Prostate gland (tissue), 2 donors: ENCODE measurements at regions not wholly inside any gene's neighbourhood (a gene's known extent, or its start where the extent isn't known, plus 50 kb on each side); places are given as distances from the start of the nearest gene placed in this dataset.

ENCODE experiments used
- DNase-seq: peaks from one replicate; pipeline ENCODE4 v3.0.0-alpha.2; 2019; ENCODE audit warnings: low spot score
- H3K27ac ChIP-seq, 2 donors: fragments of 200-600 bp; sonication (generic); 2 replicates each; pipeline ENCODE4 v1.5.1; 2017 to 2019
- H3K27me3 ChIP-seq: fragments of 200-600 bp; sonication (generic); replicated peaks from 2 replicates; pipeline ENCODE4 v1.5.1; 2019; ENCODE audit not compliant: insufficient read depth
- H3K36me3 ChIP-seq, 2 donors: fragments of 200-600 bp; sonication (generic); 1 replicate in 1 of 2; 2 replicates in 1 of 2; pipeline versions ENCODE4 v1.5.1 to v1.8.1; 2017 to 2019
- H3K4me1 ChIP-seq: fragments of 200-600 bp; sonication (generic); replicated peaks from 2 replicates; pipeline ENCODE4 v1.5.1; 2019
- H3K4me3 ChIP-seq, 2 donors: fragments of 200-600 bp; sonication (generic); 2 replicates each; pipeline ENCODE4 v1.5.1; 2017 to 2019
- H3K9me3 ChIP-seq: fragments of 200-600 bp; sonication (generic); 2 replicates; pipeline ENCODE4 v1.5.1; 2017
- POLR2A ChIP-seq: fragments of 450-650 bp; IDR thresholded peaks from one replicate; pipeline ENCODE4 v1.6.1; 2016; ENCODE audit warnings: antibody characterized with exemption, mild to moderate bottlenecking
- POLR2AphosphoS5 ChIP-seq: sonication (generic); formaldehyde crosslinking; IDR thresholded peaks from one replicate; pipeline ENCODE4 v1.6.1; 2017; ENCODE audit warnings: antibody characterized with exemption
- WGBS: methylation state at CpG from one replicate; pipeline ENCODE4 v1.1.5; 2018; 5-methylcytosine and 5-hydroxymethylcytosine counted together
- intact Hi-C: fragments of 100-400 bp; cut with DNase I; formaldehyde crosslinking; loops from one replicate; pipeline ENCODE4 v1.14.2; 2022
- TF ChIP-seq, protein P1 (sequence below), 4 experiments: fragments of 200-600 bp in 2 of 4; fragments of 450-650 bp in 2 of 4; sonication (generic) in 2 of 4; IDR thresholded peaks; 1 replicate in 3 of 4; 2 replicates in 1 of 4; pipeline ENCODE4 v1.5.1; 2016 to 2019; ENCODE audit warnings: antibody characterized with exemption in 4 of 4, mild to moderate bottlenecking in 2 of 4, moderate library complexity in 2 of 4

DNA sequence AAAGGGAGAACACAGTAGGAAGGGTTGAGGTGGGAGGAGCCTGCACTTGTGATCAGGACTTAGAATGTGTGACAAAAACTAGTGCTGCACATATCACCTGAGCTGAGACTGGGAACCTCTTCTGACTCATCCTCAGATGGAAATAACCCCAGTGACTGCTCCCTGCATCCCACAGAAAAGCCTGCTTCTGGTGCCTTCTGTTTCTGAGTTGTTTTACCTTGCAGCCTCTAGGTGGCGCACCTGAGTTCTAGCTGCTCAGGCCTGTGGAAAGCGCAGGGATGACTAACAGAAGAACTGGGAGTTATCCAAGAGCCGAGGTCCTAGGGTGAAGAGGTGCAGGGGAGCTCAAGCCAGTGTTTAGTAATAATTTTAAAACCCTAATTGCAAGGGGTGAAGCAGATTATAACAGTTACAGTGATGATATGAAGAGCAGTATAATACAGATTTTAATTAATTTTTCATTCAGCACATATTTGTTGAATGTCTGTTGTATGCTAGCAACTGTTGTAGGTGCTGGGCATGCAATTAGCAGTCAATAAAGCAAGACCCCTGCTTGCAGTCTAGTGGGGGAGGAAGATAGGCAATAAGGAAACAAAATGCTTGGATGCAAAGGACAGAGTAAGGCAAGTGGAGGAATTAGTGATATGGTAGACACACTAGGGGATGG, 302.5 kb downstream of the DHX35 start:
- WGBS: 5% methylated on average over 3 of the region's 3 CpGs

DNA sequence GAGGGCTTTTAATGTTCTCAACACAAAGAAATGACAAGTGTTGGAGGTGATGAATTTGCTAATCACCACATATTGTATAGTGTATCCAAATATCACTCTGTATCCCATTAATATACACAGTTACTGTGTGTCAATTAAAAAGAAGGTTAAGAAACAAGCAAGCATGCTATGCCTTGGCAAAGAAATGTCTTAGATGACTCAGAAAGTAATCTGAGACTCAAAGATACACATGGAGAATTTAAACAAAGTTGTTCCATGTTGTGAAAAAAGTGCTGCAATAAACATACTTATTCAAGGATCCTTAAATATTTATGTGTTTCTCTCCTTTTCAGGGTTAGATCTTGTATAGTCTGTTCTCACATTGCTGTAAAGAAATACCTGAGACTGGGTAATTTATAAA, 300.9 kb downstream of the DHX35 start:
- intact Hi-C loops: loop anchor here (10.0 kb wide), 1 partner anchor 1702 kb away; no protein-coding TSS in a partner anchor
- no peak for DNase-seq
- Histone ChIP-seq H3K4me3 (no peak overlapping the region), H3K9me3 (no peaks in the 10 kb centered on the region), H3K27ac (no peak overlapping the region), H3K36me3 (no peaks in the 10 kb centered on the region), H3K4me1 (peaks cover 7% of the 10 kb centered on the region), H3K27me3 (no peaks in the 10 kb centered on the region)
- TF ChIP-seq, protein P1, sequence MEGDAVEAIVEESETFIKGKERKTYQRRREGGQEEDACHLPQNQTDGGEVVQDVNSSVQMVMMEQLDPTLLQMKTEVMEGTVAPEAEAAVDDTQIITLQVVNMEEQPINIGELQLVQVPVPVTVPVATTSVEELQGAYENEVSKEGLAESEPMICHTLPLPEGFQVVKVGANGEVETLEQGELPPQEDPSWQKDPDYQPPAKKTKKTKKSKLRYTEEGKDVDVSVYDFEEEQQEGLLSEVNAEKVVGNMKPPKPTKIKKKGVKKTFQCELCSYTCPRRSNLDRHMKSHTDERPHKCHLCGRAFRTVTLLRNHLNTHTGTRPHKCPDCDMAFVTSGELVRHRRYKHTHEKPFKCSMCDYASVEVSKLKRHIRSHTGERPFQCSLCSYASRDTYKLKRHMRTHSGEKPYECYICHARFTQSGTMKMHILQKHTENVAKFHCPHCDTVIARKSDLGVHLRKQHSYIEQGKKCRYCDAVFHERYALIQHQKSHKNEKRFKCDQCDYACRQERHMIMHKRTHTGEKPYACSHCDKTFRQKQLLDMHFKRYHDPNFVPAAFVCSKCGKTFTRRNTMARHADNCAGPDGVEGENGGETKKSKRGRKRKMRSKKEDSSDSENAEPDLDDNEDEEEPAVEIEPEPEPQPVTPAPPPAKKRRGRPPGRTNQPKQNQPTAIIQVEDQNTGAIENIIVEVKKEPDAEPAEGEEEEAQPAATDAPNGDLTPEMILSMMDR (IDR thresholded peaks at IDR 0.05): no peak
- TF ChIP-seq POLR2A (no peak), POLR2AphosphoS5 (peak; percentile 75)

More for the DNA sequence above, 302.5 kb downstream of the DHX35 start:
- peaks cover under 1% of the 10 kb centered on the region for H3K4me1 ChIP-seq
- H3K36me3 ChIP-seq: no peaks in the 10 kb centered on the region
- no peaks in the 10 kb centered on the region for H3K27me3 ChIP-seq
- TF ChIP-seq, protein P1 (IDR thresholded peaks at IDR 0.05): peak in 3 of 4 experiments; percentile 36 to 64 (median 63)
- TF ChIP-seq POLR2A (no peak), POLR2AphosphoS5 (no peak)
- DNase-seq: peak; percentile 16
- no peak overlapping the region for H3K4me3 ChIP-seq
- intact Hi-C loops: loop anchor here (10.0 kb wide), 1 partner anchor 1700 kb away; no protein-coding TSS in a partner anchor
- no peaks in the 10 kb centered on the region for H3K9me3 ChIP-seq
- H3K27ac ChIP-seq: no peak overlapping the region

DNA sequence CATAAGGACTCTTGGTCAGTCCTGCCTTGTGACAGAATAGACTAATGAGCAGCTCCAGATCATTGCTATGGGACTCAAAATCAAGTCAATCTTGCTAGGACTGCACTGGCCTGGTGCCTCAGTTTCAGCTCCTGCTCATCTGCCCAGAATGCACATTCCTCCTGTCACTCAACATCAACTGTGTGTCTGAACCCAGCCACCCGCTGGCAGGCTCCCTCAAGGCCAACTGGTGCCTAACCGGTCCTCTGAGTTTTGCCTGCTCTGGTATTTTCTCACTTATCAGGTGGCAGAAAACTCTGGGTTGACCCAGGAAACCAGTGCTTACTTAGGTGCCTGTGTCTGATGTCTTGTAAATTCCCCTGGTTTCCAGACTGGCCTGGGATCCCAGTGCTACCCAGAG, 297.7 kb downstream of the DHX35 start:
- Histone ChIP-seq H3K4me1 (peaks cover 7% of the 10 kb centered on the region), H3K4me3 (no peak overlapping the region), H3K27me3 (no peaks in the 10 kb centered on the region), H3K9me3 (no peaks in the 10 kb centered on the region), H3K27ac (peak overlapping the region in 1 of 2 donors; percentile 11), H3K36me3 (no peaks in the 10 kb centered on the region)
- WGBS: 91% methylated on average over 2 of the region's 2 CpGs
- DNase-seq: no peak
- intact Hi-C loops: loop anchor here (10.0 kb wide), 1 partner anchor 1705 kb away; no protein-coding TSS in a partner anchor
- TF ChIP-seq POLR2AphosphoS5 (no peak), POLR2A (no peak)
- TF ChIP-seq, protein P1 (IDR thresholded peaks at IDR 0.05): no peak

DNA sequence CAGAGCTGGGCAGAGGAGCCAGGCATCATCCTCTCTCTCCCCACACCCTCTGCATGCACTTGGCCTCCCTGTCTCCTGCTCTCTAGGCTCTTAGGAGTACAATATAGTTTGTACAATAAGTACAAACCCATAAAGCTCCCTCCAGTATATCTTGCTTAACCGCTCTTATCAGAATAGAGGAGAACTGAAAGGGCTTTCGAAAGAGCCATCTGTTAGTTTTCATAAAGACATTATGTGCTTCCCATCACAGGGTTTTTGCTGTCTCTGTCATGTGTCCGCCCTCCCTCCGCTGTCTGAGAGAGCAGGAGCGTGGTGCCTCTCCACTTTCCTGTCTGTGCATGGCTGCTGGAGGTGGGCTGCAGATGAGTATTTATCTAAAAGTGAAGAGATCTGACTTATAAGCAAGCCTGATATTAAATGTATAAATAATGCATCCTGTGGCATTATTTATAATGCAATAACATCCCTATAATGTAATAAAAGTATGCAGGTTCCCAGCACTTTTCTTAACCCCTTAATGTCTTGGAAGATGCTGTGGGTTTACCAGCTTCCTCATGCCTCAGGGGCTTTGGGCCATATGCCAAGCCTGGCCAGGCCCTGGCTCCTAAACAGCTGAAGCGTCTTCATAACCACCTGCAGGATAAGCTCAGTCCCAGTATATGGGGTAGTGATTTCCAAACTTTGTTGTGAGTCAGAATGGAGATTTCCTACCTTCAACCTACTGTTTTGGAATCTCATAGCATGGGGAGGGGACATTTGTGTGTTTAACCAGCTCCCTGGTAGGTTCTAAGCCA, 297.1 kb downstream of the DHX35 start:
- 45% methylated on average over 6 of the region's 6 CpGs for WGBS
- intact Hi-C loops: no loop called here
- TF ChIP-seq POLR2A (no peak), POLR2AphosphoS5 (peak; percentile 74)

DNA sequence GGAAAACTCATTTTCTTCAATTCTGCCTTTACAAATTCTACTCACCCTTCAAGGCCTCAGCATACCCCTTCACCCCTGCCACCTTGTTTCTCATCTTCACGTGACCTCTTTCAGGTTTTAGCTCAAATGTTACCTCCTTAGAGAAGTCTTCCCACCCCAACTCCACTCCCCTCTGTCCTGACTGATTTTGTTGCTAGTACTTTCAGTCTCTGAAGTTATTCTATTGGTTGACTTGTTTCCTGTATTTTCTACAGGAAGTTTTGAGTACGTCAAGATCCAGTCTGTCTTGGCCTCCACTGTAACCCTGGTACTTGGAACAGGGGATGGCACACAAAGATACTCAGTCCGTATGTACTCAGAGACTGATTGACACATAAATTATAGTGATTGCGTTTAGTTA, 296.1 kb downstream of the DHX35 start:
- H3K4me1 ChIP-seq: peaks cover 7% of the 10 kb centered on the region
- no peaks in the 10 kb centered on the region for H3K36me3 ChIP-seq
- WGBS: 76% methylated on average over 4 of the region's 4 CpGs
- no peaks in the 10 kb centered on the region for H3K27me3 ChIP-seq
- DNase-seq: no peak
- H3K9me3 ChIP-seq: no peaks in the 10 kb centered on the region
- intact Hi-C loops: no loop called here
- H3K4me3 ChIP-seq: no peak overlapping the region
- TF ChIP-seq POLR2AphosphoS5 (no peak), POLR2A (no peak)
- TF ChIP-seq, protein P1 (IDR thresholded peaks at IDR 0.05): no peak
- no peak overlapping the region for H3K27ac ChIP-seq

More for the DNA sequence above, 297.1 kb downstream of the DHX35 start:
- H3K9me3 ChIP-seq: no peaks in the 10 kb centered on the region
- no peaks in the 10 kb centered on the region for H3K27me3 ChIP-seq
- H3K4me1 ChIP-seq: peaks cover 7% of the 10 kb centered on the region
- peak overlapping the region in 1 of 2 donors; percentile 11 for H3K27ac ChIP-seq
- H3K4me3 ChIP-seq: no peak overlapping the region
- no peaks in the 10 kb centered on the region for H3K36me3 ChIP-seq
- DNase-seq: peak; percentile 43
